HepG2 (cell line): ENCODE measurements at regions not wholly inside any gene's neighbourhood (a gene's known extent, or its start where the extent isn't known, plus 50 kb on each side); places are given as distances from the start of the nearest gene placed in this dataset.

Experiments
- HNRNPH1 ChIP-seq: fragments of 200-400 bp; formaldehyde crosslinking; optimal IDR thresholded peaks from 2 replicates; pipeline ENCODE3; 2017; ENCODE audit warnings: mild to moderate bottlenecking, low read depth, low read length
- TF ChIP-seq, protein P1 (sequence below), 2 experiments: IDR thresholded peaks; 2 replicates each; pipeline ENCODE4 v1.6.1; 2011 to 2012; ENCODE audit warnings: low read length in 2 of 2, borderline replicate concordance in 1 of 2, low read depth in 1 of 2, mild to moderate bottlenecking in 1 of 2, moderate library complexity in 1 of 2
- TF ChIP-seq, protein P2 (sequence below): sonication (generic); formaldehyde crosslinking; IDR thresholded peaks from 2 replicates; pipeline ENCODE4 v1.9.0; 2021; ENCODE audit warnings: missing genetic modification reagents, mild to moderate bottlenecking, borderline replicate concordance
- TF ChIP-seq, protein P3 (sequence below): sonication (generic); formaldehyde crosslinking; IDR thresholded peaks from 2 replicates; pipeline ENCODE4 v1.8.0; 2022; ENCODE audit warnings: missing genetic modification reagents, mild to moderate bottlenecking, borderline replicate concordance
- TF ChIP-seq, protein P4 (sequence below), 2 experiments: sonication (generic) in 1 of 2; formaldehyde crosslinking in 1 of 2; IDR thresholded peaks; 2 replicates each; pipeline versions ENCODE4 v1.5.1 to v1.6.1; 2011 to 2020; ENCODE audit warnings: borderline replicate concordance in 1 of 2, low read depth in 1 of 2, low read length in 1 of 2, mild to moderate bottlenecking in 1 of 2, missing genetic modification reagents in 1 of 2, moderate library complexity in 1 of 2

DNA sequence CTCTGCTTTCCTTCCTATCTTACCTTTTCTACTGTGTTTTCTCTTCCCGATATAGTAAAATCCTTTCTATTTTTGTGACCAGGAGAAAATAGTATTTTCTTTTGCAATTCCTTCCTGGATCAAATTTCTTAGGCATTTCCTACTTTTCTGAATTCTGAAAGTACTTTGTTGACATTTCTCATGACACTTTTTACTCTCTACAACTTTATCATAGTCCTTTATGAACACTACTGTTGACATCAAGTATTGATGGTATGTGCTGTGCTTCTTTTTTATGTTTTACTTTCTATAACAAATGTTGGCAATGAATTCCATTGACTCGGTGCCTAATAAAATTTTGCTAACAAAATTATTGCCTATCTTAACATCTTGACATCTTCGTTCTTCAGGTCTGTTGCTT, 217.7 kb upstream of the TCF4 start:
- TF ChIP-seq, protein P1, sequence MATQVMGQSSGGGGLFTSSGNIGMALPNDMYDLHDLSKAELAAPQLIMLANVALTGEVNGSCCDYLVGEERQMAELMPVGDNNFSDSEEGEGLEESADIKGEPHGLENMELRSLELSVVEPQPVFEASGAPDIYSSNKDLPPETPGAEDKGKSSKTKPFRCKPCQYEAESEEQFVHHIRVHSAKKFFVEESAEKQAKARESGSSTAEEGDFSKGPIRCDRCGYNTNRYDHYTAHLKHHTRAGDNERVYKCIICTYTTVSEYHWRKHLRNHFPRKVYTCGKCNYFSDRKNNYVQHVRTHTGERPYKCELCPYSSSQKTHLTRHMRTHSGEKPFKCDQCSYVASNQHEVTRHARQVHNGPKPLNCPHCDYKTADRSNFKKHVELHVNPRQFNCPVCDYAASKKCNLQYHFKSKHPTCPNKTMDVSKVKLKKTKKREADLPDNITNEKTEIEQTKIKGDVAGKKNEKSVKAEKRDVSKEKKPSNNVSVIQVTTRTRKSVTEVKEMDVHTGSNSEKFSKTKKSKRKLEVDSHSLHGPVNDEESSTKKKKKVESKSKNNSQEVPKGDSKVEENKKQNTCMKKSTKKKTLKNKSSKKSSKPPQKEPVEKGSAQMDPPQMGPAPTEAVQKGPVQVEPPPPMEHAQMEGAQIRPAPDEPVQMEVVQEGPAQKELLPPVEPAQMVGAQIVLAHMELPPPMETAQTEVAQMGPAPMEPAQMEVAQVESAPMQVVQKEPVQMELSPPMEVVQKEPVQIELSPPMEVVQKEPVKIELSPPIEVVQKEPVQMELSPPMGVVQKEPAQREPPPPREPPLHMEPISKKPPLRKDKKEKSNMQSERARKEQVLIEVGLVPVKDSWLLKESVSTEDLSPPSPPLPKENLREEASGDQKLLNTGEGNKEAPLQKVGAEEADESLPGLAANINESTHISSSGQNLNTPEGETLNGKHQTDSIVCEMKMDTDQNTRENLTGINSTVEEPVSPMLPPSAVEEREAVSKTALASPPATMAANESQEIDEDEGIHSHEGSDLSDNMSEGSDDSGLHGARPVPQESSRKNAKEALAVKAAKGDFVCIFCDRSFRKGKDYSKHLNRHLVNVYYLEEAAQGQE (IDR thresholded peaks at IDR 0.05; ENCODE audit: borderline replicate concordance in 1 of 2, low read depth in 1 of 2, low read length in 2 of 2): no peak
- TF ChIP-seq, protein P2, sequence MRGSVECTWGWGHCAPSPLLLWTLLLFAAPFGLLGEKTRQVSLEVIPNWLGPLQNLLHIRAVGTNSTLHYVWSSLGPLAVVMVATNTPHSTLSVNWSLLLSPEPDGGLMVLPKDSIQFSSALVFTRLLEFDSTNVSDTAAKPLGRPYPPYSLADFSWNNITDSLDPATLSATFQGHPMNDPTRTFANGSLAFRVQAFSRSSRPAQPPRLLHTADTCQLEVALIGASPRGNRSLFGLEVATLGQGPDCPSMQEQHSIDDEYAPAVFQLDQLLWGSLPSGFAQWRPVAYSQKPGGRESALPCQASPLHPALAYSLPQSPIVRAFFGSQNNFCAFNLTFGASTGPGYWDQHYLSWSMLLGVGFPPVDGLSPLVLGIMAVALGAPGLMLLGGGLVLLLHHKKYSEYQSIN (CRISPR knock-in tag): no peak
- no peak for TF ChIP-seq HNRNPH1
- TF ChIP-seq, protein P3, sequence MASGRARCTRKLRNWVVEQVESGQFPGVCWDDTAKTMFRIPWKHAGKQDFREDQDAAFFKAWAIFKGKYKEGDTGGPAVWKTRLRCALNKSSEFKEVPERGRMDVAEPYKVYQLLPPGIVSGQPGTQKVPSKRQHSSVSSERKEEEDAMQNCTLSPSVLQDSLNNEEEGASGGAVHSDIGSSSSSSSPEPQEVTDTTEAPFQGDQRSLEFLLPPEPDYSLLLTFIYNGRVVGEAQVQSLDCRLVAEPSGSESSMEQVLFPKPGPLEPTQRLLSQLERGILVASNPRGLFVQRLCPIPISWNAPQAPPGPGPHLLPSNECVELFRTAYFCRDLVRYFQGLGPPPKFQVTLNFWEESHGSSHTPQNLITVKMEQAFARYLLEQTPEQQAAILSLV: no peak
- TF ChIP-seq, protein P4, sequence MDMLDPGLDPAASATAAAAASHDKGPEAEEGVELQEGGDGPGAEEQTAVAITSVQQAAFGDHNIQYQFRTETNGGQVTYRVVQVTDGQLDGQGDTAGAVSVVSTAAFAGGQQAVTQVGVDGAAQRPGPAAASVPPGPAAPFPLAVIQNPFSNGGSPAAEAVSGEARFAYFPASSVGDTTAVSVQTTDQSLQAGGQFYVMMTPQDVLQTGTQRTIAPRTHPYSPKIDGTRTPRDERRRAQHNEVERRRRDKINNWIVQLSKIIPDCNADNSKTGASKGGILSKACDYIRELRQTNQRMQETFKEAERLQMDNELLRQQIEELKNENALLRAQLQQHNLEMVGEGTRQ (IDR thresholded peaks at IDR 0.05; ENCODE audit: low read depth, low read length): no peak
- TF ChIP-seq, protein P4 (CRISPR knock-in tag; IDR thresholded peaks at IDR 0.05; ENCODE audit: borderline replicate concordance): no peak
